Suprapubic skin (tissue), 4 donors: ENCODE measurements at regions not wholly inside any gene's neighbourhood (a gene's known extent, or its start where the extent isn't known, plus 50 kb on each side); places are given as distances from the start of the nearest gene placed in this dataset.

ENCODE experiments used
- POLR2A ChIP-seq, 2 donors: fragments of 450-650 bp; IDR thresholded peaks; one replicate each; pipeline ENCODE4 v1.6.1; 2017; ENCODE audit warnings: antibody characterized with exemption in 2 of 2, mild to moderate bottlenecking in 2 of 2, moderate library complexity in 2 of 2
- POLR2AphosphoS5 ChIP-seq, 3 donors: sonication (generic); formaldehyde crosslinking; IDR thresholded peaks; one replicate each; pipeline ENCODE4 v1.6.1; 2017; ENCODE audit warnings: antibody characterized with exemption in 3 of 3
- TF ChIP-seq, protein P1 (sequence below), 2 donors: fragments of 200-600 bp in 1 of 2; fragments of 450-650 bp in 1 of 2; sonication (generic) in 1 of 2; IDR thresholded peaks; one replicate each; pipeline ENCODE4 v1.5.1; 2016 to 2019; ENCODE audit warnings: antibody characterized with exemption in 2 of 2, mild to moderate bottlenecking in 1 of 2, moderate library complexity in 1 of 2

DNA sequence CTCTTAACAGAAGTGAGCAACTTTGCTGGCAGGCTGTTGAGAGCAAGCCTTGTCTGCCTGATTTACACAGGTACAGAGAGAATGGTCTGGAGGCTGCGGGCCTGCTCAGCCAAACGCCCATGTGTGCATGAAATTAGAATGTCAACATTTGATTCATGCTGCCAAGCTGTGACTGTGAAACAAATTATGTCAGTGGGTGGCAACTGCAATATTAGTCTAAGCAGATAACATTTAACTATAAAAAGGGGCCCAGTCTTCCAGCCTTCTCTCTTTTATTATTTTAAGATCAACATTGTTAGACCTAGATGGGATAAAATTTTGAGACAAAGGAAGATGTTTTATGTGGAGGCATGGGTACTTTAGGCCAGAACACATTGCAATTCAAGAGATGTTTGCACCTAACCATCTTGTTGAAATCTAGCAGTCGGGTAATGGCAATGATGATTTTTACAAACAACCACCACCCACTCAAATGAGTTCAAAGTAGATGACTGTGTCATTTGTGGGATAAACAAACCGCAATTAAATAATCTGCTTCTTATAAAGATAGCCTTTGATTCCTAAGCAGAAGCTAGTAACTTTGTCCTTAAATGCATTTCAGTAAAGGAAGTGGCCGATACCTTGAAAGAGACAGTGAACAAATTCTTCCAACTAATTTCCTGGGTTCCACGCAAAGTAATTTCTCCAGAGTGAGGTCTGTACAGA, 70.2 kb downstream of the FOXB1 start:
- TF ChIP-seq, protein P1, sequence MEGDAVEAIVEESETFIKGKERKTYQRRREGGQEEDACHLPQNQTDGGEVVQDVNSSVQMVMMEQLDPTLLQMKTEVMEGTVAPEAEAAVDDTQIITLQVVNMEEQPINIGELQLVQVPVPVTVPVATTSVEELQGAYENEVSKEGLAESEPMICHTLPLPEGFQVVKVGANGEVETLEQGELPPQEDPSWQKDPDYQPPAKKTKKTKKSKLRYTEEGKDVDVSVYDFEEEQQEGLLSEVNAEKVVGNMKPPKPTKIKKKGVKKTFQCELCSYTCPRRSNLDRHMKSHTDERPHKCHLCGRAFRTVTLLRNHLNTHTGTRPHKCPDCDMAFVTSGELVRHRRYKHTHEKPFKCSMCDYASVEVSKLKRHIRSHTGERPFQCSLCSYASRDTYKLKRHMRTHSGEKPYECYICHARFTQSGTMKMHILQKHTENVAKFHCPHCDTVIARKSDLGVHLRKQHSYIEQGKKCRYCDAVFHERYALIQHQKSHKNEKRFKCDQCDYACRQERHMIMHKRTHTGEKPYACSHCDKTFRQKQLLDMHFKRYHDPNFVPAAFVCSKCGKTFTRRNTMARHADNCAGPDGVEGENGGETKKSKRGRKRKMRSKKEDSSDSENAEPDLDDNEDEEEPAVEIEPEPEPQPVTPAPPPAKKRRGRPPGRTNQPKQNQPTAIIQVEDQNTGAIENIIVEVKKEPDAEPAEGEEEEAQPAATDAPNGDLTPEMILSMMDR (IDR thresholded peaks at IDR 0.05) = no peak
- TF ChIP-seq POLR2AphosphoS5 (IDR thresholded peaks at IDR 0.05) (no peak), POLR2A (IDR thresholded peaks at IDR 0.05) (no peak)
